ENCODE measurements at regions not wholly inside any gene's neighbourhood (a gene's known extent, or its start where the extent isn't known, plus 50 kb on each side); places are given as distances from the start of the nearest gene placed in this dataset.

- TF ChIP-seq, protein P1, sequence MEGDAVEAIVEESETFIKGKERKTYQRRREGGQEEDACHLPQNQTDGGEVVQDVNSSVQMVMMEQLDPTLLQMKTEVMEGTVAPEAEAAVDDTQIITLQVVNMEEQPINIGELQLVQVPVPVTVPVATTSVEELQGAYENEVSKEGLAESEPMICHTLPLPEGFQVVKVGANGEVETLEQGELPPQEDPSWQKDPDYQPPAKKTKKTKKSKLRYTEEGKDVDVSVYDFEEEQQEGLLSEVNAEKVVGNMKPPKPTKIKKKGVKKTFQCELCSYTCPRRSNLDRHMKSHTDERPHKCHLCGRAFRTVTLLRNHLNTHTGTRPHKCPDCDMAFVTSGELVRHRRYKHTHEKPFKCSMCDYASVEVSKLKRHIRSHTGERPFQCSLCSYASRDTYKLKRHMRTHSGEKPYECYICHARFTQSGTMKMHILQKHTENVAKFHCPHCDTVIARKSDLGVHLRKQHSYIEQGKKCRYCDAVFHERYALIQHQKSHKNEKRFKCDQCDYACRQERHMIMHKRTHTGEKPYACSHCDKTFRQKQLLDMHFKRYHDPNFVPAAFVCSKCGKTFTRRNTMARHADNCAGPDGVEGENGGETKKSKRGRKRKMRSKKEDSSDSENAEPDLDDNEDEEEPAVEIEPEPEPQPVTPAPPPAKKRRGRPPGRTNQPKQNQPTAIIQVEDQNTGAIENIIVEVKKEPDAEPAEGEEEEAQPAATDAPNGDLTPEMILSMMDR (IDR thresholded peaks at IDR 0.05), result no peak
- no peak for TF ChIP-seq POLR2A (IDR thresholded peaks at IDR 0.05)
Measured at GRCh38 chr13:33904431-33904830, 86.5 kb downstream of the RFC3 start.
